Chondrocyte (in vitro differentiated cells): ENCODE measurements at regions not wholly inside any gene's neighbourhood (a gene's known extent, or its start where the extent isn't known, plus 50 kb on each side); places are given as distances from the start of the nearest gene placed in this dataset.

ENCODE experiments used
- DNase-seq: peaks from one replicate; pipeline ENCODE4 v3.0.0; 2021; ENCODE audit warnings: mixed read lengths, low spot score
- H3K27ac Mint-ChIP-seq: one replicate; pipeline ENCODE4 v1.8.0; 2021; ENCODE audit warnings: mild to moderate bottlenecking, moderate library complexity, mixed read lengths; ENCODE audit not compliant: unreplicated experiment
- H3K27me3 Mint-ChIP-seq: 2 replicates; pipeline ENCODE4 v1.8.0; 2021; ENCODE audit warnings: low read depth, mixed read lengths
- H3K36me3 Mint-ChIP-seq: 2 replicates; pipeline ENCODE4 v1.8.0; 2021; ENCODE audit warnings: low read depth, mixed read lengths
- H3K4me1 Mint-ChIP-seq: 2 replicates; pipeline ENCODE4 v1.8.0; 2021; ENCODE audit warnings: low read depth, mild to moderate bottlenecking, mixed read lengths
- H3K4me3 Mint-ChIP-seq: one replicate; pipeline ENCODE4 v1.8.0; 2021; ENCODE audit warnings: mild to moderate bottlenecking, moderate library complexity, mixed read lengths; ENCODE audit not compliant: unreplicated experiment
- H3K9me3 Mint-ChIP-seq: 2 replicates; pipeline ENCODE4 v1.8.0; 2021; ENCODE audit warnings: low read depth, mixed read lengths
- TF ChIP-seq, protein P1 (sequence below): fragments of 200-600 bp; sonication (generic); IDR thresholded peaks from 2 replicates; pipeline ENCODE4 v1.5.0; 2021; ENCODE audit warnings: antibody characterized with exemption, mild to moderate bottlenecking, moderate library complexity

DNA sequence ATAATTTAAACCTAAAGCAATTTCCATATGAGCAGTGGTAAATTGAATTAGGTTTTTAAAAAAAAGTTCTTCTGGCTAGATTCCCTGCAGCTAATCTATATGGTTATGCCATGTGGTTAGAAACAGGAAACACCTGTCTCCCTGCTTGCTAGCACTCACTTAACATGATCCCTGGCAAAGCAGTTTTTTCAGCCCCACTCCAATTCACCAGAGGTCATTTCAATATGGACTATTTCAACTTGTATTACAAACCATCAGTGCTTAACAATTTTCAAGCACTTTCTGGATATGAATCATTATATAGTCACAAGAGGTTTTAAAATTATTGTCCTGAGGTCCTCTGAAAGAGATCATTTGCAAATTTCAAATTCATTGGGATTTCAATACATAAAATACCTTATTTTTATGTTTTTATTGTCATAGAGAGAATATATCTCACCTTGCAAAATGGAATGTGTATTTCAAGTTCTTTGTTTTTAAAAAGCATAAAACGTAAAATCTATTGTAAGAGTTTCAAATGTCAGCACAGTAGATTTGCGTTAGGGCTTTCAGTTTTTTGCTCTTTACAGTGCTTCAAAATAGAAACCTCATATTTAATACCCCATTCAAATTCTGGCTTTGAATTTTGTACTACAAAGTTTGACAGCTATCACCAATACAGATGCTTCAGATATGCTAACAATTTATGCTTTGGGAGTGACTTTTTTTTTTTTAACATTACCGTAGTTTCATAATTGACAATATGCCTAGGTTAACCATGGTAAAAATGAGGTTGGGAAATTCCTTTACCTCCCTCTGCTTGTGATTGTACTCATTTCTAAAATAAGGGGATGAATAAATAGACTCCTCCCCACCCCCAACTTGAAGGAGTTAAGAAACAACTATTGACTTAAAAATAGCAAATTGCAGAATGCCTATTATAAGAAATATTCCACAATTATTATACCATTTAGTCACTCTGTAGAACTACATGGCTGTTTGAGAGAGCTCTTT lies 117.5 kb upstream of the HGF start:
- DNase-seq: no peak
- H3K4me3 Mint-ChIP-seq: no peak overlapping the region

DNA sequence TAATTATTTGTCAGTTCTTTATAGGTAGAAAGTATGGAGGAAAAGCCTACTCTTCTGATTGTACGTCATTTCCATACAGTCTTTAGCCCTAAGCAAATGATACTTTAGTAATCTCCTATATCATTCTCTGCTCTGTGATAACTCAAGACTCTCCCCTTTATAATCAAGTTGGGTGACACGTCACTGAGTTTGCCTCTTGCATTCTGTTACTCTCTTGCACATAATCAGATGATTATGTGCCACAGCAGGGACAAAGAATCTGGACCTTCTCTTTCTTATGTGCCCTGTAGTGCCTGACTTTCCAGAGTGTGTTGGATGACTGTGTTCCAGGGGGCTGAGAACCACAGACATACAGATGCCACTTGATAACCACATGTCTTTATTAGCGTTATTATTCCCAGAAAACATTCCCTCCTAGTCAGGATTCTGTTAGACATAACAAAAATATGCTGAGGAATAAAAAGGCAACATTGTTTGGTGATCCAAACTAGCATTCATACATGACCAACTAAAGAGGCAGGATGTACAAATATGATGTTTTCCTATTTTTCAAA lies 116.4 kb upstream of the HGF start:
- Mint-ChIP-seq H3K27me3 (no peaks in the 10 kb centered on the region), H3K27ac (no peak overlapping the region), H3K4me3 (no peak overlapping the region), H3K9me3 (no peaks in the 10 kb centered on the region), H3K4me1 (peaks cover 23% of the 10 kb centered on the region), H3K36me3 (peaks cover 1% of the 10 kb centered on the region)
- TF ChIP-seq, protein P1, sequence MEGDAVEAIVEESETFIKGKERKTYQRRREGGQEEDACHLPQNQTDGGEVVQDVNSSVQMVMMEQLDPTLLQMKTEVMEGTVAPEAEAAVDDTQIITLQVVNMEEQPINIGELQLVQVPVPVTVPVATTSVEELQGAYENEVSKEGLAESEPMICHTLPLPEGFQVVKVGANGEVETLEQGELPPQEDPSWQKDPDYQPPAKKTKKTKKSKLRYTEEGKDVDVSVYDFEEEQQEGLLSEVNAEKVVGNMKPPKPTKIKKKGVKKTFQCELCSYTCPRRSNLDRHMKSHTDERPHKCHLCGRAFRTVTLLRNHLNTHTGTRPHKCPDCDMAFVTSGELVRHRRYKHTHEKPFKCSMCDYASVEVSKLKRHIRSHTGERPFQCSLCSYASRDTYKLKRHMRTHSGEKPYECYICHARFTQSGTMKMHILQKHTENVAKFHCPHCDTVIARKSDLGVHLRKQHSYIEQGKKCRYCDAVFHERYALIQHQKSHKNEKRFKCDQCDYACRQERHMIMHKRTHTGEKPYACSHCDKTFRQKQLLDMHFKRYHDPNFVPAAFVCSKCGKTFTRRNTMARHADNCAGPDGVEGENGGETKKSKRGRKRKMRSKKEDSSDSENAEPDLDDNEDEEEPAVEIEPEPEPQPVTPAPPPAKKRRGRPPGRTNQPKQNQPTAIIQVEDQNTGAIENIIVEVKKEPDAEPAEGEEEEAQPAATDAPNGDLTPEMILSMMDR: no peak
- no peak for DNase-seq

More for the DNA sequence above, 117.5 kb upstream of the HGF start:
- peaks cover 1% of the 10 kb centered on the region for H3K36me3 Mint-ChIP-seq
- peaks cover 13% of the 10 kb centered on the region for H3K4me1 Mint-ChIP-seq
- H3K9me3 Mint-ChIP-seq: no peaks in the 10 kb centered on the region
- H3K27ac Mint-ChIP-seq: no peak overlapping the region
- H3K27me3 Mint-ChIP-seq: no peaks in the 10 kb centered on the region
- TF ChIP-seq, protein P1: no peak

DNA sequence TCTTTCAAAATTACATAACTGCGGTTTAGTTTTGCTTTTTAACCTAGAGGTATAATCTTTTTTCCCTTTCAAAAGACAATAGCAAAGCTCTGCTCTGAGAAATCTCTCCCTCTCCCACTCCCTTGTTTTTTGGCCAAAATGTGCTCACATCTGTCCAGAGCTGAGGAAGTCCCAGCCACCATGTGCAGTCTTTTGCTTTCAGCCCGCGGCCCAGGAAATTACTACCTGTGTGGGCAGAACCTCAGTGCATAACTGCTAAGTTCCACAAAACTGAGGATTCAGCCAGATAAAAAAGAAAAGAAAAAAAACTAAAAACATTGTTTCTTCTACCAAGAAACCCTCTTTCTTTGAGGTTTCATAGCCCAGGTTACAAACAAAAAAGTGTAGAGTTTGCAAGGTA lies 115.0 kb upstream of the HGF start:
- TF ChIP-seq, protein P1: no peak
- H3K4me3 Mint-ChIP-seq: no peak overlapping the region
- peaks cover 1% of the 10 kb centered on the region for H3K36me3 Mint-ChIP-seq
- peaks cover 26% of the 10 kb centered on the region for H3K4me1 Mint-ChIP-seq
- no peak for DNase-seq
- H3K27ac Mint-ChIP-seq: no peak overlapping the region
- H3K27me3 Mint-ChIP-seq: no peaks in the 10 kb centered on the region
- no peaks in the 10 kb centered on the region for H3K9me3 Mint-ChIP-seq

DNA sequence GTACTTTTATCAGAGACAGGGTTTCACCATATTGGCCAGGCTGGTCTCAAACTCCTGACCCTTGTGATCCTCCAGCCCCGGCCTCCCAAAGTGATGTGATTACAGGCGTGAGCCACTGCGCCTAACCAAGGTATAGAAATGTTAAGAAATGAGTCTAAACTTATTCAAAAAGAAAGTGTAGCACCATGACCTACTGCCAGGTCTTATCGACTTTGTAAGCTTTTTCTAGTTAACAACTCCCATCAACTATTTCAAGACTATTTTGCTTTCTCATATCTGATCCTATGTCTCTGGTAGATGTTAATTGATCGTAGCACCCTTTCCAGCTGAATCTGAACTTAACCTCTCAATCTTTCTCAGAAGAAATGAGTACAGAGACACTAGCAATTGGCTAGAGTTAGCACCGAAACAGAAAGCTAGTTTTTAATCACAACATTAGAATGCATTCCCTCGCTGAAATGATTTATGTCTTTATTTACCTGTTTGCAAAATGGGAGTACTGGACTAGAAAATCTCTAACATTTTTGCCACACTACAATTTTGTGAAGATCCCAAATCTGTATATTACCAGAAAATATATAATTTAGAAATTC lies 114.0 kb upstream of the HGF start:
- H3K4me3 Mint-ChIP-seq: no peak overlapping the region
- peaks cover 1% of the 10 kb centered on the region for H3K36me3 Mint-ChIP-seq
- no peaks in the 10 kb centered on the region for H3K27me3 Mint-ChIP-seq
- peaks cover 26% of the 10 kb centered on the region for H3K4me1 Mint-ChIP-seq
- H3K27ac Mint-ChIP-seq: no peak overlapping the region
- DNase-seq: no peak
- TF ChIP-seq, protein P1: no peak
- no peaks in the 10 kb centered on the region for H3K9me3 Mint-ChIP-seq

DNA sequence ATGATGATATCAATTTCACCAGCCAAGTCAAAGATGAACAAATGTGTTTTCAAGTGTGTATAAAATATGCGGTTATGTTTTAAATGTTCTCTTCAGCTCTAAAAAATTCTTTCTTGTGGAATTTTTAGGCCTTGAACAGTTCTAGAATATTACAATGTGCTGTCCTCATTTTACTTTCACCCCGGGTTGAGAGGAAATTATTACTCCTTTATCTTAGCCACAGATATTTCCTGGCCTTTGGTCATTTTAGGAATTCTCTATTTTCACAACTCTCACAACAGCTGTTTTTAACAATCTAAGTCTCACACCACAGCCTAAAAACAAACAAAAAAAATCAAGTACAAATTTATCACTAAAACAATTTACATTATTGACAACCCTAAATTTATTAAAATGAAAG lies 112.2 kb upstream of the HGF start:
- Mint-ChIP-seq H3K4me3 (no peak overlapping the region), H3K9me3 (no peaks in the 10 kb centered on the region), H3K27me3 (no peaks in the 10 kb centered on the region)

More for the DNA sequence above, 112.2 kb upstream of the HGF start:
- DNase-seq: no peak
- peak overlapping the region; percentile 64 for H3K27ac Mint-ChIP-seq
- TF ChIP-seq, protein P1: no peak
- H3K36me3 Mint-ChIP-seq: peaks cover 1% of the 10 kb centered on the region
- peaks cover 22% of the 10 kb centered on the region for H3K4me1 Mint-ChIP-seq
